Skeletal muscle tissue (tissue), 3 donors: ENCODE measurements at regions not wholly inside any gene's neighbourhood (a gene's known extent, or its start where the extent isn't known, plus 50 kb on each side); places are given as distances from the start of the nearest gene placed in this dataset.
A peak's percentile ranks its signal among the peaks of the same experiment; 100 is the strongest.

Experiments
- H3K27ac ChIP-seq: one replicate; pipeline ENCODE4 v1.7.0; 2013; ENCODE audit warnings: mild to moderate bottlenecking, low read depth, low read length, inconsistent platforms
- H3K27me3 ChIP-seq, 3 donors: one replicate each; pipeline ENCODE4 v1.7.0; 2013; ENCODE audit warnings: low read length in 3 of 3; ENCODE audit not compliant: control insufficient read depth in 3 of 3, insufficient read depth in 3 of 3
- H3K36me3 ChIP-seq, 3 donors: one replicate each; pipeline ENCODE4 v1.7.0; 2013; ENCODE audit warnings: low read length in 3 of 3; ENCODE audit not compliant: control insufficient read depth in 3 of 3, insufficient read depth in 3 of 3
- H3K4me1 ChIP-seq, 3 donors: one replicate each; pipeline ENCODE4 v1.7.0; 2013; ENCODE audit warnings: low read length in 3 of 3, mild to moderate bottlenecking in 3 of 3; ENCODE audit not compliant: control insufficient read depth in 3 of 3, insufficient read depth in 3 of 3
- H3K4me3 ChIP-seq, 3 donors: one replicate each; pipeline ENCODE4 v1.7.0; 2013; ENCODE audit warnings: low read length in 3 of 3
- H3K9ac ChIP-seq, 3 donors: one replicate each; pipeline ENCODE4 v1.7.0; 2013; ENCODE audit warnings: low read length in 3 of 3, mild to moderate bottlenecking in 3 of 3, moderate library complexity in 2 of 3, low read depth in 1 of 3
- H3K9me3 ChIP-seq, 3 donors: one replicate each; pipeline ENCODE4 v1.7.0; 2013; ENCODE audit warnings: low read length in 3 of 3; ENCODE audit not compliant: control insufficient read depth in 3 of 3
- donor health status: Osteomylitis.

- H3K27me3 ChIP-seq, result no peaks in the 10 kb centered on the region
- H3K4me1 ChIP-seq, result peaks cover 3 to 20% (median 20%) of the 10 kb centered on the region in 3 donors
- H3K4me3 ChIP-seq, result no peak overlapping the region
- H3K9me3 ChIP-seq, result no peaks in the 10 kb centered on the region
- no peak overlapping the region for H3K9ac ChIP-seq
- no peaks in the 10 kb centered on the region for H3K36me3 ChIP-seq
- H3K27ac ChIP-seq, result no peak overlapping the region
Measured at GRCh38 chr3:196147116-196147515, 64.1 kb downstream of the ZDHHC19 start.

GRCh38 chr3:196145468-196146262, 63.8 kb upstream of the TFRC start:
- Histone ChIP-seq H3K27me3 (no peaks in the 10 kb centered on the region), H3K9ac (no peak overlapping the region), H3K36me3 (no peaks in the 10 kb centered on the region), H3K4me3 (no peak overlapping the region), H3K27ac (no peak overlapping the region), H3K9me3 (no peaks in the 10 kb centered on the region), H3K4me1 (peaks cover 3 to 20% (median 19%) of the 10 kb centered on the region in 3 donors)

- Histone ChIP-seq H3K27me3 (no peaks in the 10 kb centered on the region), H3K27ac (no peak overlapping the region), H3K4me1 (peaks cover 0 to 11% (median 8%) of the 10 kb centered on the region in 3 donors), H3K4me3 (no peak overlapping the region), H3K9ac (no peak overlapping the region), H3K36me3 (no peaks in the 10 kb centered on the region), H3K9me3 (no peaks in the 10 kb centered on the region)
Measured at GRCh38 chr3:196144383-196145105, 62.7 kb upstream of the TFRC start.

- H3K27me3 ChIP-seq, result no peaks in the 10 kb centered on the region
- H3K9me3 ChIP-seq, result no peaks in the 10 kb centered on the region
- H3K36me3 ChIP-seq, result no peaks in the 10 kb centered on the region
- H3K4me3 ChIP-seq, result no peak overlapping the region
- H3K27ac ChIP-seq, result no peak overlapping the region
- H3K9ac ChIP-seq, result no peak overlapping the region
- H3K4me1 ChIP-seq, result peaks cover 0 to 11% (median 6%) of the 10 kb centered on the region in 3 donors
Measured at GRCh38 chr3:196143708-196144382, 62.0 kb upstream of the TFRC start.

- H3K27me3 ChIP-seq, result no peaks in the 10 kb centered on the region
- H3K4me3 ChIP-seq, result peak overlapping the region in 1 of 3 donors; percentile 45
- no peaks in the 10 kb centered on the region for H3K9me3 ChIP-seq
- no peaks in the 10 kb centered on the region for H3K36me3 ChIP-seq
- H3K9ac ChIP-seq, result peak overlapping the region in 1 of 3 donors; percentile 8
- peaks cover 0 to 7% (median 0%) of the 10 kb centered on the region in 3 donors for H3K4me1 ChIP-seq
- no peak overlapping the region for H3K27ac ChIP-seq
Measured at GRCh38 chr3:196142202-196142956, 60.5 kb upstream of the TFRC start.

- H3K36me3 ChIP-seq, result no peaks in the 10 kb centered on the region
- no peak overlapping the region for H3K9ac ChIP-seq
- H3K9me3 ChIP-seq, result no peaks in the 10 kb centered on the region
- no peak overlapping the region for H3K27ac ChIP-seq
- H3K27me3 ChIP-seq, result no peaks in the 10 kb centered on the region
- peaks cover 0 to 7% (median 0%) of the 10 kb centered on the region in 3 donors for H3K4me1 ChIP-seq
- H3K4me3 ChIP-seq, result no peak overlapping the region
Measured at GRCh38 chr3:196141866-196142201, 59.9 kb upstream of the TFRC start.

- no peak overlapping the region for H3K27ac ChIP-seq
Measured at GRCh38 chr3:196141052-196141865, 59.4 kb upstream of the TFRC start.

DNA sequence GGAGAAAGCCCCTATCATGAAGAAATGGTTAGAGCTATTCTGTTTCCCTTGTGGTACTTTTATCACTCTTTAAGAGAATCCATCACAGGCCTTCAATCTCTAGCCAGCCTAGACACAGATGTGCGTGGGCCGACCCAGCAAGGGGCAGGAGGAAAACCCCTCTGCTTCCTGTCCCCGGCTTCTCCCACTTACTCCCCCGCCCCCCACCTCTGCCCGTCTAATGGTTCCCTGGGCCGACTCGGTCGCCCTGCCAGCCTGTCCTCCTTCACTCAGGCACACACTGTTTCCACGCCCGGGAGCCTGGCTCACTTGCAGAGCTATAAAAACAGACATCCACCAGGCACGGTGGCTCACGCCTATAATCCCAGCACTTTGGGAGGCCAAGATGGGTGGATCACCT, 58.3 kb upstream of the TFRC start:
- H3K4me3 ChIP-seq, result no peak overlapping the region

More at GRCh38 chr3:196141052-196141865, 59.4 kb upstream of the TFRC start:
- peaks cover 0 to 8% (median 0%) of the 10 kb centered on the region in 3 donors for H3K4me1 ChIP-seq
- H3K36me3 ChIP-seq, result no peaks in the 10 kb centered on the region
- no peaks in the 10 kb centered on the region for H3K27me3 ChIP-seq
- no peaks in the 10 kb centered on the region for H3K9me3 ChIP-seq
- H3K4me3 ChIP-seq, result no peak overlapping the region
- no peak overlapping the region for H3K9ac ChIP-seq

DNA sequence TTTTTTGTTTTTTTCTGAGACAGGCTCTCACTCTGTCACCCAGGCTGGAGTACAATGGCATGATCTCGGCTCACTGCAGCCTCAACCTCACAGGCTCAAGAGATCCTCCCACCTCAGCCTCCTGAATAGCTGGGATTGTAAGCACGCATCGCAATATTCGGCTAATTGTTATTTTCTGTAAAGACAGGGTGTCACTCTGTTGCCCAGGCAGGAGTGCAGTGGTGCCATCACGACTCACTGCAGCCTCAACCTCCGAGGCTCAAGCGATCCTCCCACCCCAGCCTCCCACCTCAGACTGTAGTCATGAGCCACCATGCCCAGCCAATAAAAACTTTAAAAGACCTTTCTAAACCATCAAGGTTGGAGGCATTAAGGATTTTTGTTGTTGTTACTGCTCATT, 57.4 kb upstream of the TFRC start:
- H3K36me3 ChIP-seq, result no peaks in the 10 kb centered on the region
- no peak overlapping the region for H3K9ac ChIP-seq
- no peak overlapping the region for H3K4me3 ChIP-seq
- H3K4me1 ChIP-seq, result peaks cover 4 to 16% (median 7%) of the 10 kb centered on the region in 3 donors
- H3K9me3 ChIP-seq, result no peaks in the 10 kb centered on the region
- H3K27me3 ChIP-seq, result no peaks in the 10 kb centered on the region
- no peak overlapping the region for H3K27ac ChIP-seq

More for the DNA sequence above, 58.3 kb upstream of the TFRC start:
- Histone ChIP-seq H3K27me3 (no peaks in the 10 kb centered on the region), H3K9ac (no peak overlapping the region), H3K27ac (no peak overlapping the region), H3K9me3 (no peaks in the 10 kb centered on the region), H3K36me3 (no peaks in the 10 kb centered on the region), H3K4me1 (peaks cover 4 to 16% (median 7%) of the 10 kb centered on the region in 3 donors)
